Activated CD8-positive, alpha-beta memory T cell treated with anti-CD3 and anti-CD28 coated beads for 36 hours (primary cell): ENCODE measurements at regions not wholly inside any gene's neighbourhood (a gene's known extent, or its start where the extent isn't known, plus 50 kb on each side); places are given as distances from the start of the nearest gene placed in this dataset.
"Not testable (repeated sequence)": the region's sequence is repeated elsewhere in the genome, so short reads cannot be mapped to it uniquely, and the experiment has no call there.

ENCODE experiments used
- CTCF ChIA-PET: fragments of 350-600 bp; sonication (Branson Sonifier 250); formaldehyde crosslinking; loops from one replicate; lab custom pipeline; 2021; ENCODE audit warnings: antibody characterized with exemption; lab: Charles Lee
- POLR2A ChIA-PET: fragments of 350-600 bp; sonication (Branson Sonifier 250); formaldehyde crosslinking; loops from one replicate; lab custom pipeline; 2021; ENCODE audit warnings: antibody characterized with exemption; lab: Charles Lee

DNA sequence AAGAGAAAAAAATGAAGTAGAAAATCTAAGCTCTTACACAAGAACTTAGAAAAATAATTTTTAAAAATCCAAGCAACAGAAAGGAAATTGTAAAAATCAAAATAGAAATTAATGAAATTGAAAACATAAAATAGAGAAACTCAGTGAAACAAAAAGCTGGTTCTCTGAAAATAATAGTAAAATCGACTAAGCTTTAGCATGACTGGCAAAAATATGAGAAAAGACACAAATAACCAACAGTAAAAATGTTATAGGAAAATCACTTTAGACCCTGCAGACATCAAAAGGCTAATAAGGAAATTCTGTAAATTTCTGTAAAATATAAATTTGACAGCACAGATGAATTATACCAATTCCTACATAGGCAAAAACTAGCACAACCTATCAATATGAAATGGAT lies 768.9 kb upstream of the LRRTM1 start:
- ChIA-PET CTCF (no interaction called here), POLR2A (no interaction called here)

DNA sequence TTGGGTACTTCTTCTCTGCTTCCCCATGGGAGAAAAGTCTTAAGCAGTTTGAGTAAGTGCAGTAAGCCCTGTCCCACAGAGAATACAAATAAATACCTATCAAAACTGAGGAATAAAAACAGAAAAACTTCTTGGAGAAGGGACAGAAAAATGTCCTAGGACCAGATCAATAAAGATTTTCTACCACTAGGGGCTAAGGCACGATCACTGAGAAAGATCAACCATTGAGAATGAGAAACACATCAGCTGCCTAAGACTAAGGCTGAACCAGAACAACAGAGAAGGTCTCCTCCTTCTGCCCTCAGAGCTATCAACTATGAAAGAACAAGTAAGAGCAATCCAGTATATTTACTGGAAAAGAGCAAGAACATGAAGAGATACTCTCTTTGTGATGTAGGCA lies 763.6 kb upstream of the LRRTM1 start:
- ChIA-PET CTCF (no interaction called here), POLR2A (no interaction called here)

DNA sequence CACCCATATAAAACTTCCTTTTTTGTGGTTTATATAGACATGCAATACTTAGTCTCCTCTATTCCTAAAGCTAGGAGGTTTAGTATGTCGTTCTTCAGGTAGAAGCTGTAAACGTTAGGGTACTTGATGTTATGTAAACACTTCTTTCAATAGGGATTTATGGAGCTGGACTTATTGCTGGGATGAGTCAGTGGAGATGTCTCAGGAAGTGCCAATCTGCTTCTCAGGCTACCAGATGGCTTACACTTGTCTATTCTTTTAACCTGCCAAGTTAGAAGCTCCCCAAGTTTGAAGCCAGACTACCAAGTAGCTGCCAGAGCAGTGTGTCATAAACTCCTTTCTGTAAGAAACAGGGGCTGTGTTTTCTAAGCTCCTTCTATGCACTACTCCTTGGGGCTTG lies 756.5 kb upstream of the LRRTM1 start:
- ChIA-PET POLR2A (no interaction called here), CTCF (no interaction called here)

DNA sequence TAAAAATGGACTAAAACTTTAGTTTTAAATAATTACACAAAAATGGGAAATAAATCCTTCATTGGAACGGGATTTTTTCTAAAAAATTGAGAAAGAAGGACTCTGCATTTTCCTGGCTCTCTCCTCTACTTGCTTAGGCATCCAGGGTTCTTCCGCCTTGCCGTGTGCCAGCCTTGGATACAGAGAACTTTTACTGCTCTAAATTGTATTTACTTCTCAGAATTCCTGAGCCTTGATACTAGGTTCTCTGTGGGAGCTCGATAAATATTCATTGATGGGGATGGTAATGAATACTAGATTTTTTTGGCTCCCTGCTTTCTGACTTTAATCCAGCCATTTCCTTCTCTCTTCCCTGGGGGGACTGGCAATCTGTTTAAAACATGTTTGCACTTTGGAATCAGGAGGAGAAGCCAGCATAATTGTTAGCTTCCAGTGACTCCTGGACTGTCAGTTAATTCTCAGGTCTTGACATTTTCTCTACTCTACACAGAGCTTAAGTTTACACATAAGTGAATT lies 746.1 kb upstream of the LRRTM1 start:
- CTCF ChIA-PET: no interaction called here
- POLR2A ChIA-PET: no interaction called here

DNA sequence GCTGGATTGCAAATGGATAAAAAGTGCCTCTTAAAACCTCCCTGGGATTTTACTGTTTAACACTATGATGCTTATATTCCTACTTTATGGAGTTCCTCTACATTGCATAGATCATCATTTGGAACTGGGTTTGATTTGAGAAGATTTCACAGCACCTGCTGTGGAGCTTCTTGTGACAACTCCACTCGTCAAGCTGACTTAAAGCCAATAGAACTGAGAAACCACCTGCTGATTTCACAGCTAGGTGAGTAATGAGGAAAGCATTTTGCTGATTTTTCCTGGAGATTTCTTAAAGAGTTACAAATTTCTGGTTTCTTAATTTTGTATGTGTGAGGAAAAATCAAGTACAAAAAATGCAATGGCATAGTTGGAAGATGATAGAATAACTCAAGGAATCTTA lies 739.1 kb upstream of the LRRTM1 start:
- ChIA-PET CTCF (no interaction called here), POLR2A (no interaction called here)

DNA sequence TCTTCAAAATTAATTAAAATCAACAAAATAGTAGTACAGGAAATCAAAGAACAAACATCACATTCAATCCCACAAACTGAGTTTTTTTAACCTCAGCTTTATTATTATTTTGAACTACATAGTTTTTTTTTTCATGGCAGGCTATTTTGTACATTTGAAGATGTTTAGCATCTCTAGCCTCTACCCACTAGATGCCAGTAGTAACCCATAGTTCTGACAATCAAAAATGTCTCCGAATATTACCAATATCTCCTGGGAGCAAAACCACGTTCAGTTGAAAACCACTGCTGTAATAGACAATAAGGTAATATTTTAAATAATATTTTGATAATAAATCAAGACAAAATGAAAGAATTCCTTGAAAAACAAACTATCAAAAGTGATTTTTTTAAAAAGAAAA lies 702.6 kb upstream of the LRRTM1 start:
- POLR2A ChIA-PET: no interaction called here
- CTCF ChIA-PET: no interaction called here

DNA sequence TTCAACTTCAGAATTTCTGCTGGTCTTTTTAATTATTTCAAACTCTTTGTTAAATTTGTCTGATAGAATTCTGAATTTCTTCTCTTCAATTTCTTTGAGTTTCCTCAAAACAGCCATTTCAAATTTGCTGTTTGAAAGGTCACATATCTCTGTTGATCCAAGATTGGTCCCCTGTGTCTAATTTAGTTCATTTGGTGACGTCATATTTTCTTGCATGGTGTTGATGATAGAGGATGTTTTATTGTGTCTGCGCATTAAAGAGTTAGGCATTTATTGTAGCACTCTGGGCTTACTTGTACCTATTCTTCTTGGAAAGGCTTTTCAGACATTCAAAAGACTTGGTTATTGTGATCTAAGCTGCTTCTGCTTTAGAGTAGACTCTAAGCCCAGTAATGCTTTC lies 698.4 kb upstream of the LRRTM1 start:
- ChIA-PET POLR2A (no interaction called here), CTCF (no interaction called here)

DNA sequence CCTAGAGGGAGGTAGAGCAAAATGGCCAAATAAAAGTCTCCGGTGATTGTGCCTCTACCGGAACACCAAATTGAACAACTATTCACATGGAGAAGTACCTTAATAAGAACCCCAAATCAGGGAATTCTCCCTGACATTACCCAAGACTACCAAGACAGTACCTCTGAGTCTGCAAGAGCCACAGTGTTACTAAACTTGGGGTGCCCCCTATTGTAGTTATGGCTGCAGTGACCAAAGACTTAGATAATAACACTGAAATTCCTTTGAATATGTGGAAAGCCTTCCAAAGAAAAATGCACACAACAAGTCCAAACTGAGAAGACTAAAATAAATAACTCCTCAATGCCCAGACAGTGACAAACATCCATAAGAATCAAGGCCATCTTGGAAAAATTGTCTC lies 682.9 kb upstream of the LRRTM1 start:
- ChIA-PET POLR2A (no interaction called here), CTCF (no interaction called here)

DNA sequence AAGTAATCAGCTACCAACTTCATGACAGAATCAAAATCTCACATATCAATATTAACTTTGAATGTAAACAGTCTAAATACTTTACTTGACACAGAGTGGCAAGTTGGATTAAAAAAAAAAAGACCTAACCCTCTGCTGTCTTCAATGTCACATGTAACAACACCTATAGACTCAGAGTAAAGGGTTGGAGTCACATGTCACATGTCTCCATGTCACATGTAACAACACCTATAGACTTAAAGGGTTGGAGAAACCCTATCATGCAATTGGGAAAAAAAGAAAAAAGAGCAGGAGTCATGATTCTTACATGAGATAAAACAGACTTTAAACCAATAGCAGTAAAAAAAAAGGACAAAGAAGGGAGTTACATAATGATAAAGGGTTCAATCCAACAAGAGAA lies 665.3 kb upstream of the LRRTM1 start:
- ChIA-PET POLR2A (no interaction called here), CTCF (no interaction called here)

DNA sequence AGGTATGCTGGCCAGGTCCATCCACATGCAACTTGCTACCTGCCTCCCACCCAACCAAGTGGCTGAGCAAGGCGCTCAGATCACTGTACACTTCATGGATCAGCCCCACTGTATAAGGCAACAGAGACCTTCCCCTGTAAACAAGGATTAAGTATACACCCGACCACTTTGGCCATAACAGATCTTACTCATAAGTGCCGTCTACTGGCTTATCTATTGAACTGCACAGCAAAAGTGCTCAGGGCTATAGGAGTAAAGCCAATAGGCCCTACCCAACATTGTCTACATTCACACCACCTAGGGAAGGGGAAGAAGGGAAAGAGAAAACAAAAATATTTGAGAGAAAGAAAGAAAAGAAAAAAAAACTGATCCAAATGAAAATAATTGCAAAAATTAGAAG lies 663.9 kb upstream of the LRRTM1 start:
- ChIA-PET POLR2A (no interaction called here), CTCF (no interaction called here)

DNA sequence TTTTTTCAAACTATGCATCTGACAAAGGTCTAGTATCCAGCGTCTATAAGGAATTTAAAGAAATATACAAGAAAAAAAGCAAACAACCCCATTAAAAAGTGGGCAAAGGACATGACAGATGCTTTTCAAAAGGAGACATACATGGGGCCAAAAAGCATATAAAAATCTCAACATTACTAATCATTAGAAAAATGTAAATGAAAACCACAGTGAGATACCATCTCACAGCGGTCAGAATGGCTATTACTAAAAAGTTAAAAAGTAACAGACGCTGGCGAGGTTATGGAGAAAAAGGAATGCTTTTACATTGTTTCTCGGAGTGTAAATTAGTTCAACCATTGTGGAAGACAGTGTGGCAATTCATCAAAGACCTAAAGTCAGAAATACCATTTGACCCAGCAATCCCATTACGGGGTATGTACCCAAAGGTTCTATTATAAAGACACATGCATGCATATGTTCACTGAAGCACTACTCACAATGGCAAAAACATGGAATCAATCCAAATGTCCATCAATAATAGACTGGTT lies 643.1 kb upstream of the LRRTM1 start:
- POLR2A ChIA-PET: no interaction called here

DNA sequence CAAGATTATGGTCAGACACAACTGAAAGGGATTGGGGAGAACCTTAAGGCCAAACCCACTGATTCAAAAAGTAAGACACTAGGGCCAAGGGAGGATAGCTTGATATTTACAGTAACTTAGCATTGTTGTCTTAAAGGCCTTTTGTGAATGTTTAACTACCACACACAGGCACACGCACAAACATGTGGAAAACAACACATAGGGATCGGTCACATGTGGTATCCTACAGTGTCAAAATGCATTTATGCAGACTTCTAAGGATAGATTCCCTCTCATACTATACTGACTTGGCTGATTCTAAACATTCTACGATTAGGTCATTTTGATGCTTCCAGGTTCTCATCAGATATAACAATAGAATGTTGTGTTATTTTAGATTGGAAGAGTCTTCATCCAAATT lies 638.9 kb upstream of the LRRTM1 start:
- CTCF ChIA-PET: no interaction called here
- POLR2A ChIA-PET: no interaction called here

More for the DNA sequence above, 643.1 kb upstream of the LRRTM1 start:
- CTCF ChIA-PET: no interaction called here

DNA sequence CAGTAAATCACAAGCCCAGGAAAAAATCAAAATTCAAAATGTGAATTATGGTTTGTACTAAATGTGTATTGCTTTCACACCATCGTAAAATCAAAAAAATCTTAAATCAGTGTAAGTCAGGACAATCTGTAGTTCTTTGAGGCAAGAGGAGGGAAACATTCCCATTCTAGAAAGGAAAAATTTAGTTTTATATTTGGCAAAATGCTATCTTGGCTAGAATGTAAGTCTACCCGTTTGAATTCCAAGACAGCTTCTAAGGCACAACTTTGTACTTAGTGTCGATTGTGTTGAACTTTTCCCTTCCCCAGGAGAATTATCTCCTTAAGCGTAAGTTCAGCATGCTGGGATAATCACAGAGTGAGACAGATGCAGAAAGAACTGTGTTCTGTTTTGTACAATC lies 638.2 kb upstream of the LRRTM1 start:
- POLR2A ChIA-PET: no interaction called here
- CTCF ChIA-PET: no interaction called here

DNA sequence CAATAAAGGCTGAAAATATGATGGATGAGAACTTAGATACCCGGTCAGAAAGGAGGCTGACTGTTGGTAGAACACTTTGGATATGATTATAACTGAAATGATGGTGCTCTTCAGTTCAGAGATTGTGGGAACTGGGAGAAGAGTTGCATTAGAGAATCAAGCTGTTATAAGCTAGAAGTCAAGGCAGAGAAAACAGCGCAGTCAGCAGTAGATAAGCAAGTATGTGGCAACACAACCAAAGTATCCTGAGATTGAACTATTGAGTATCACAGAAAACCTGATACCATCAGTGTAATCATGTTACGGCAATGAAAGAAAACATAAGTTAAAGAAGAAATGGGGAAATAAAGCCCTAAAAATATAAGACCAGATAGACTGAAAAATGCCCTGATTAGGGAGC lies 633.9 kb upstream of the LRRTM1 start:
- CTCF ChIA-PET: no interaction called here
- POLR2A ChIA-PET: no interaction called here

DNA sequence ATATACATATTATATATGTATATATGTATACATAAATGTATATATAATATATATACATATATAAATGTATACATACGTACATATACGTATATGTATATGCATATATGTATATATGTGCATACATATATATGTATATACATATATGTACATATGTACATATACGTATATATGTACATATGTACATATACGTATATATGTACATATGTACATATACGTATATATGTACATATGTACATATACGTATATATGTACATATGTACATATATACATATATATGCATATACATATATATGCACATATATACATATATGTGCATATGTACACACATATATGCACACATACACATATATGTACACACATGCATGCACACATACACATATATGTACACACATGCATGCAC lies 627.3 kb upstream of the LRRTM1 start:
- POLR2A ChIA-PET, CTCF ChIA-PET: not testable (repeated sequence)

DNA sequence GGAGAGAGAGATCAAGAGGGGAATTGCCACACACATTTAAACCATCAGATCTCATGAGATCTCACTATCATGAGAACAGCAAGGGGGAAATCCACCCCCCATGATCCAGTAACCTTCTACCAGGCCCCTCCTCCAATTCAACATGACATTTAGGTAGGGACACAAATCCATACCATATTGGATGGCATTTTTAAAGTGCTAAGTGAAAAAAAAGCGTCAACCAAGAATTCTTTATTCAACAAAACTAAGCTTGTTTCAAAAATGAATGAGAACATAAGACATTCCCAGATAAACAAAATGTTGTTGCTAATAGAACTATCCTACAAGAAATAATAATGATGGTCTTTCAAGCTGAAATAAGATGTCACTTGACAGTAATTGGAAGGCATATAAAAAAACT lies 626.2 kb upstream of the LRRTM1 start:
- ChIA-PET POLR2A (no interaction called here), CTCF (no interaction called here)

DNA sequence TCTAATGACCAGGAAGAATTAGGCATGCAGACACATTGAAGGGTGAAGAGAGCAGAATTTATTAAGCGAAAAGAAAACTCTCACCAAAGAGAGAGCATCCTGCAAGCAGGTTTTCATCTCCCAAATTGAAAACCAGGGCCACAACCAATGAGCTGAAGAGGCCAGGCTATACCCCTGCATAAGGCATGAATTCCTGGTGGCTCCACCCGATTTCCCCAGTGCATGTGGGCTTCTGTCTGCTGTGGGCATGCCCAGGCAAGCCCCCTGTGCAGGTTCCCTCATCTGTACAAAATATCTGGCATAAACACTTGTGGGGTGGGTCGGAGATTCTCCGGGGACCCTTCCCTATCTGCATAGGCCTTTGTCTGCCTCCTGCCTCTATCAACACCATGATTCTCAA lies 621.6 kb upstream of the LRRTM1 start:
- ChIA-PET POLR2A (no interaction called here), CTCF (no interaction called here)

DNA sequence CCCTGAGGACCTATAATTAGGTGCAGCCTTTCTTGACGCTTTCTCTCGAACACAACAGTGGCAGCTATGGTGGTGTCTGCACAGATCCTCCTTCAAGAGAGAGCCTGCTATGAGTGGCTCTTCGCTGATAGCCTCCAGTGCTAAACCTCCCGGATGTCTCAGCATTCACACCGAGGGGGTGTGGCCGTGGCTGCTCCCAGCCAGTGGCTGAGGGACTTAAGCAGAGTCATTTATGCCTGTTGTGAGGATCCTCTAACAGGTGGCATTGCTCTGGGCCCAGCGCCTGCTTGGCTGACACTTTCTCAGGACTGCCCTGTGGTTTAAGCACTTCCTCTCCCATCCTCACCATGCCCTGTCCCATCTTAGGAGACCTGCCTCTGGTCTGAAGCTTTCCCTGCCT lies 592.0 kb upstream of the LRRTM1 start:
- POLR2A ChIA-PET: no interaction called here
- CTCF ChIA-PET: no interaction called here

DNA sequence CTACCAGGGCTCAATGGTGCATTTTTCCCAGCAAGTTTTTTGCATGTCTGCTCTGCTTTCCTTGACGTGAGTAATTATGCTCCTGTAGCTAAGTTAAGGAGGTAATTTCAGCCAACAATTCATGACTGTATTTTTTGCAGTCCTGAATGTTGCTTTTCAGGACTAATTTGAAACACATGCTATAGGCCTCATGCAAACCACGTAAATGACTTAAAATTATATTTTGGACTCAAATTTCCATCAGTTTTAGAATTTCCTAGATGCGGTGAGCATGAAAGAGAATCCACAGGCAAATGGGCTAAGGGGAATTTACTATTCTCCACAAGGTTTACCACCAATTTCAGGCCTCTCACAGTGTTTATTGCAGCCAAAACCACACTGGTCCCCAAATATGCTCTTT lies 589.9 kb upstream of the LRRTM1 start:
- ChIA-PET POLR2A (no interaction called here), CTCF (no interaction called here)

DNA sequence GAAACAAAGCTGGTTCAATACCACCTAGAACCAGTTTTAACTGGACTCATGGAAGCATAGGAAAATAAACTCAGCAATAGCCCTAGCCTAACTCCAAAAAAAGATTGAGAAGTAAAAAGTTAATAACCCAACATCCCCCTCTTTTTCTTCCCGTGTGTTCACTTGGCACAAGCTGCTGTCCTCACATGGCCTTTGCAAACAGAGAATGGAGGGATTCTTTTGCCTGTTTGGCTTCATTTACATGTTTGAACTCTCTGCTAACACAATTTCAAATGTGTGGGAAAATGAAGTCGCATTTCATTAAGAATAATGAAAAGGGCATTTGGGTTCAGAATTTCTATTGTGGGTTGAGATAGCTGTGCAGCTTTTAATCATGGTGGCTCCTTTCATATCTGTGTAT lies 589.2 kb upstream of the LRRTM1 start:
- POLR2A ChIA-PET: no interaction called here
- CTCF ChIA-PET: no interaction called here

DNA sequence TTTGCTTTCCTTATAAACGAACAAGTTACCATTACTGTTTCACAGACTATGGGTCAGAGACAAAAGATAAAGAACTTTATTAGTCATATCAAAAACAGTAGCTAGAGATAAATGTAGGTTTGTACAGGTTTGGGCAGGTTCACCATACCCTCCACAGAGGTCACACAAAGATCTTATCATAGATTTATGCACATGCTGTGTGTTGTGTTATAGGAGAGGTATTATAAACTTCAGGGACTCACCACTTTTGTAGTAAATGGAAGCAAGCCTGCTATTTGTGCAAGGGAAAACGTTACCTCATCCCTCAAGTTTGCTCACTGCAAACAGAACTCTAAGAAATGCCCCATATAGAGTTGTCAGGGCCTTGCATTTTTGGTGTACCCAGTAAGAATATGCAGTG lies 584.5 kb upstream of the LRRTM1 start:
- POLR2A ChIA-PET: no interaction called here
- CTCF ChIA-PET: no interaction called here

DNA sequence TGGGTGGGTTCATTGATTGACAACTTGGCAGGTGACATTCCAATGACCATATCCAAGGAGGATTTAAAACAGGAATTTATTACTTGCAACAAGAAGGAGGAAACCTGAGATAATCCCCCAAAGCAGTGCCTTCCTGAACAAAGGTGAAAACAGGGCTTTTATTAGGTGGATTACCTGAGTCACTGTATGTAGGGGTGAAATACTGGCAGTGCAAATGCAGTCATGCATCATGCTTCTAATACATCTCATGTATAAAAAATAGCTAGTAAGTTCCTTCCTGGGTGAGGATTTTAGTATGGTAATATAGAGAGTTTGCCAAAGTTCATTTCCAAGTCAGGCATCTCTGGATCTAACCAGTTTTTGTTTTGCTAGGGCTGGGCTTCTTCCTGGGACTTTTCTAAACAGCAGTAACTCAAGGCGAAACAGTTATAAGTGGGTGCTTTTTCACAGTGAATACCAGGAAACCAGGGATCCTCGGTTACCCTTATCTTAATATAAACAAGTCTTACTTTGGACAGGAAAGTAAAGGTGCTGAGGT lies 583.4 kb upstream of the LRRTM1 start:
- ChIA-PET POLR2A (no interaction called here), CTCF (no interaction called here)
